NCI-H1436 (cell line): ENCODE measurements at regions not wholly inside any gene's neighbourhood (a gene's known extent, or its start where the extent isn't known, plus 50 kb on each side); places are given as distances from the start of the nearest gene placed in this dataset.
"Not testable (repeated sequence)": the region's sequence is repeated elsewhere in the genome, so short reads cannot be mapped to it uniquely, and the experiment has no call there.

ENCODE experiments used
- DNase-seq: peaks from one replicate; lab custom pipeline; 2025; lab: John Stamatoyannopoulos, UW

DNA sequence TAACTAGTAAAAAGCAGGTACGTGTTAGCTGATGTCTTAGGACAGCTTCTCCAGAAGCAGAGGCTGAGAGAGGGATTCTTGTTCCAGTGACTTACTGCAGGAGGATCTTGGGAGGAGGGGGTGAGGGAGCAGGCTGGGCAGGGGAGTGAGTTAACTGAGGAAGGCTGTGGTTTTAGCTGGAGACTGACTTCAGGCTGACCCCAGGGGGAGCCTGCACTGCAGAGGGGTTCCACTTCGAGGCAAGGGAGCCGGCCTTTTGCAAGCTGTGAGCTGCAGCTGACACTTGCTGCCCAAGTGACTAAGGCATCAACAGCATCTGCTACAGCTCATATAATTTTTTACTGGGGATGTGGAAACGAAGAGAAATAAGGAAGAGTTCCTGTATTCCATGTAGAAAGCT is 50.4 kb upstream of the SOD1 start:
- no peak for DNase-seq

DNA sequence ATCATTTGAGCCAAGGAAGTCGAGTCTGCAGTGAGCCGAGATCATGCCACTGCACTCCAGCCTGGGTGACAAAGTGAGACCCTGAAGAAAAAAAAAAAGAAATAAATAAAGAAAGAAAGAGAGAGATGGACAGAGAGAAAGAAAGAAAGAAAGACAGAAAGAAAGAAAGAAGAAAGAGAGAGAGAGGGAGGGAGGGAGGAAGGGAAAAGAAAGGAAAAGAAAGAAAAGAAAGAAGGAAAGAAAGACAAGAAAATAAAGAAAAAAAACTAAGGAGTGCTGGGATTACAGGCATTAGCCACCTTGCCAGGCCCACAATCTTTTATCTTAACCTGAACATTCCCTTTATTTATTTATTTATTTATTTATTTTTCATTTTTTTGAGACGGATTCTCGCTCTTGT is 51.7 kb upstream of the SOD1 start:
- no peak for DNase-seq

DNA sequence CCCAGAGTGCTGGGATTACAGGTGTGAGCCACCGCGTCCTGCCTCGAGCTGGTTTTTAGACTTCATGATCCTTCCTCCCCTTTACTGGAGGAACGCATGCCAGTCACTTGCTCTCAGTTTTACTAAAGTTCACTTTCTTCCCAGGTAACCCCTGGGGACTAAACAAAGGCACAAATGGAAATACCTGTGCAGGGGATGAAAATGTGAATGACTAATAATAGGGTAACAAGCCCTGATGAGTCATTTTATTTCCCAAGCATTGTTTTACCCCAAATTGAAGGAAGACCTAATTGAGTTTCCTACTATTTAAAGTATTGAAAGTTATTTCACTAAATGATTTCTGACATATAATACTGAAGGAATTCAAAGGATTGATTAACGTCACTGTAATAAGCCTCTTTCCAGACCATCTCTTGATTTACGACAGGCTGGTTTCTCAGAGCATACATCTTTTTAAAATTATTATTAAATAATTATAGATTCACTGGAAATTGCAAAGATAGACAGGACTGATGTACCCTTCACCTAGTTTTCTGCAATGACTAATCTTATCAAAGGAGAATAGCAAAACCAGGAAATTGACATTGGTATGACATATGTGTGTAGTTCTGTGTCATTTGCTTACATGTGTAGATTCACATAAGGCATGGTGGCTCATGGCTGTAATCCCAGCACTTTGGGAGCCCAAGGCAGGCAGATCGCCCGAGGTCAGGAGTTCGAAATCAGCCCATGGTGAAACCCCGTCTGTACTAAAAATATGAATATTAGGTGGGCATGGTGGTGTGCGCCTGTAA is 53.2 kb upstream of the SOD1 start:
- DNase-seq: no peak

DNA sequence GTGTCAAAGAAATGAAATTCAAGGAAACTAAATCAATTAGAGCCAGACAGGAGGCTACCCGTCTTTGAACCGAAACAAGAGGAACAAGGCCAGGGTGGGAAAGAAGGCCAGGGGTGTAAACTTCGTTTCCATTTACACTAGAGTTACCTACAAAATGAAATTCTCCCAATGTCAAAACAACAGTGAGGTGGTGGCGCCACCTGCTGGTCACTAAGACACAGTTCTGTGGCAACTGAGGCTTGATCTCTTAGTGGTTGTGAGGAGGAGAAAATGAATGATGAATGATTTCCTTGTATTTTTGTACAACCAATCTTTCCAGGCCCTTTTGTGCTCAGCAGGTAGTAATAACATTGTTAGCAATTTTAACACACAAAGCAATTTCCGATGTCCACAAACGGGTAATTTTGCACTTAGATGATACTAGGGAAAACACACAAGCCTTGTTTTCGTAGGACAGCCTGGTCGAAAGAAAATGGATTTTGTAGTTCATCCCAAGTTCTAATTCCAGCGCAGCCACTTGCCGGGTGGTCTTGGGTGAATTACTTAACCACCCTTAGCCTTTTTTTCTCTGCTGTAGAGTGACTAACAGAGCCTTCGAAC is 54.8 kb upstream of the SOD1 start:
- peak; percentile 80 for DNase-seq

DNA sequence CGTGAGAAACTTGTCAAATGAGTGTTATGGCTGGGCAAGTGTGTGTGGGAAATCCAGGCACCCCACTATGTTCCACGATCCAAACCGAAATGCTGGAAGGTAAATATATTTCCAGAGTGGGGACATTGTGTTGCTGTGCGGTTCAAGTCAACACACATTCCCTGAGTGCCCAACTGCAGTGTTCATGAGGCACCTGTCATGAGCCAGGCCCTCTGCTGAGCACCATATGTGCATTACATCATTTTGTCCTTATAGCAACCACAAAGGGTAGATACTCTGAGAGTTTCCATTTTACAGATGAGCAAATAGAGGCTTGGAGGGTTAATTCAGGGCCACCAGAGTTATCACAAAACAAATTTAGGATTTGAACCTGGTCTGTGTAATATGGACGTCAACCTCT is 59.9 kb upstream of the SOD1 start:
- DNase-seq: no peak

DNA sequence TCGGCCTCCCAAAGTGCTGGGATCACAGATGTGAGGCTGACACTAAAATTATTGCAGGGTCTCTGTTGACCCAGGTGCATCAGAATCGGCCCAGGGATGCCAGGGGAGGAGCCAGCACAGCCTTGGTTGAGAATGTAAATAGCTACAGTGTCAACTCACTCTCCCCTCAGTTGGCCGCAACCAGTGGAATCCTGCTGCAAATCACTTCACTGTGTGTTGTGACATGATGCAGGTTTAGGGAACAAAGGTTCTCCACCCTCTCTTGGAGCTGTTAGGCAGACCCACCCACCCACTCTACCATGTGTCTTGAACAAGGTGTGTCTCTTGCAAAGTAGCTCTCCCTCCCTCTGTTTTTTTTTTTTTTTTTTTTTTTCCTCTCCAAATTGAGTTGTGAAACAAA is 60.5 kb upstream of the SOD1 start:
- DNase-seq: no peak

DNA sequence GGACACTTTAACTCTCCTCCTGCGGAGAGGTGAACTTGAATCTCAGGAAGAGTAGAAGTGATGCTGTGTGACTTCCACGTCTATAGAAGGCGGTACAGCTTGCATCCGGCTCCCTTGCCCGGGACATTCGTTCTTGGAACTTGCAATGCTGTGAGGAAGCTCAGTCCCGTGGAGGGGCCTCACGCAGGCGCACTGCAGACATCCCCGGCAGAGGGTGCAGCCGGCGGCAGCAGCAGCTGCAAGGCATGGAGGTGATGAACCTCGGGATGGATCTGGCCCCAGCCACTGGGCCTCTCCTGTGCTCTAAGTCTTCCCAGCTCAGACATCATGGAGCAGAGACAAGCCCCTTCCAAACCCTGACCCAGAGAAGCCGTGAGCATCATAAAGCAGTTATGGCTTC is 61.8 kb upstream of the SOD1 start:
- DNase-seq: no peak

DNA sequence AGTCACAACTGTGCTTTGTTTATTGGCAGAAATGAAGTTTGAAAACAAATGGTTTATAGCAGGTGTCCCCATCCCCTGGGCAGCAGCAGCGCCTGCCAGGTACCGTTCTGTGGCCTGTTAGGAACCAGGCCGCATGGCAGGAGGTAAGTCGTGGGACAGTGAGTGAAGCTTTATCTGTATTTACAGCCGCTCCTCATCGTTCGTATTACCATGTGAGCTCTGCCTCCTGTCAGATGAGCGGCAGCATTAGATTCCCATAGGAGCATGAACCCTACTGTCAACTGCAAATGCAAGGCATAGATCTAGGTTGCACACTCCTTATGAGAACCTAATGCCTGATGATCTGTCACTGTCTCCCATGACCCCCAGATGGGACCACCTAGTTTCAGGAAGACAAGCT is 63.4 kb upstream of the SOD1 start:
- no peak for DNase-seq

DNA sequence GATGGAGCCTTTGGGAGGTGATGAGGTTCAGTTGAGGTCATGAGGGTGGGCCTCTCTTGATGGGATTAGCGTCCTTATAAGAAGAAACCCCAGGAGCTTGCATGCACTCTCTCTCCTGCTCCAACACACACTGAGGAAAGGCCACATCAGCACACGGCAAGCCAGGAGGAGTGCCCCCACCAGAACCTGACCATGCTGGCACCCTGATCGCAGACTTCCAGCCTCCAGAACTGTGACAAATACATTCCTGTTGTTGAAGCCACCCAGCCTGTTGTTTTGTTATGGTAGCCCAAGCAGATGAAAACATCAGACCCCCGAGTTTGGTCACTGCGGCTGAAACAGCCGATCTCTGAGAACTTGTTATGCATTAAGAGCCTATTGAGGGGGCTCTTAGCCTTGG is 64.8 kb upstream of the SOD1 start:
- DNase-seq: no peak

DNA sequence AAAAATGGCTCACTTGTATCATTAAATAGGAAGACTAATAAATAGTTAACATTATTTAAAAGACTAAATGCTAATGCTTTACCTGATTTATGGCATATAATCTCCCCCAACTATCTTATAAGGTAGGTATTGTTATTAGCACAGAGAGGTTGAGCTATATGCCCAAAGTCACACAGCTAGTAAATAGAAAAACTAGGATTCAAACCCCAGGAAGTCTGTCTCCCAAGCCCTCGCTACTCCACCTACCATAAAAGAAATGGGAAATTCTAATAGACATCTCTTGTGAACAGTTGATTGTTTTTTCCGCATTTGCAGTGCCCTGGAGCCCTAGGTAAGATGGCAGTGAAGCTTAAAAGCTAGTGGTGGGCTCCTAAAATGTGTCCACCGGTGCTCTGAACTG is 65.2 kb upstream of the SOD1 start:
- no peak for DNase-seq

DNA sequence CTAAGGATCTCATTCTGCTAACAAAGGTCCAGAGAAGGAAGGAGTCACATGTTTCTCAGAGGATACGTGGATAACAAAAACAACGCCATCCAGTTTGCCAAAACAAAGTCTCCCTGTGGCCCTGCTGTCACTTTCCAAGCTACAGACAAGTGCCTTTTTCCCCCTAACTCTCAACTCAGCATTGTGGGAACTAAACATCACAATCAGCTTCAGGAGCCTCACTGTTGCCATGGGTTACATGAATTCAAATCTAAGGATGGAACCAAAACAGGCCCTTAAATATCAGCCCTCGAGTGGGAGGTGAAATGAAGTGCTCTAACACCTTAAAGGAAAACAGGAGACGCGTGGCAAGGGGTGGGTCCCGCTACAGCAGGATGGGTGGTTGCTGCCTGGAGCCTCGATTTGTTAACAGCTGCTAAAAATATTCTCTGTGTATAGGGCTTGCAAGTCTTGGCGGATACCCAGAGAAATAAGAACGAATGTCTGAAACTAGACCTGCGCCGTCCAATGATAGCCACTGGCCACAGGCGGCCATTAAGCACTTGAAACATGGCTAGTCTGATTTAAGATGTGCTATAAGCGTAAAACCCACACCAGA is 66.4 kb upstream of the SOD1 start:
- no peak for DNase-seq

DNA sequence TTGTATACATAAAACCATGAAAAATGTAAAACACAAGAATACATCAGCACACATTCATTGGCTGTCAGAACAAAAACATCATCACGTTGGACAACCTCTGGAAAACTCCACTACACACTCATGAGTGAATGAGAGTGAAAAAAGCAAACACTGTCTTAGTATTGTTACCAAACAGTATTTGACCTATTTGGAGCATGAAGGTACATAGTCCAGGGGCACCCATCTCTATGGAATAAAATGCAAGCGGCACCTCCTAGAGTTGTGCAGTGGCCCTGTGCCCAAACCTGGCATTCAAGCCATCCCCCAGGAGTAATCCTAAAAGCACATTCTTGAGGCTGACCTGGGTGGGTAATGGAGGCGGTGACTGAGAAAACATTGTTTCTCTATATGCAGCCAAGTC is 67.0 kb upstream of the SOD1 start:
- DNase-seq: no peak

DNA sequence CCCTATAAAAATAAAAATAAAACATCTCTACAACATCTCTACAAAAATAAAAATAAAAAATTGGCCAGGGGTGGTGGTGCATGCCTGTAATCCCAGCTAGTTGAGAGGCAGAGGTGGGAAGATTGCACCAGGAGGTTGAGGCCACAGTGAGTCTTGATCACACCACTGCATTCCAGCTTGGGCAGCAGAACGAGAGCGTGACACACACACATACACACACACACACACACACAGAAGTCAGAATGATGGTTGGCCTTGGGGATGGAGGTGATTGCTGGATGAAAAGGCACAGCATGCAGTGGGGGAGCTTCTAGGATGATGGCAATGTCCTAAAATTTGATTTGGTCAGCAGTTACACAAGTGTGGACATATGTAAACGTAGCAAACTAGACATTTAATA is 69.7 kb upstream of the SOD1 start:
- no peak for DNase-seq

DNA sequence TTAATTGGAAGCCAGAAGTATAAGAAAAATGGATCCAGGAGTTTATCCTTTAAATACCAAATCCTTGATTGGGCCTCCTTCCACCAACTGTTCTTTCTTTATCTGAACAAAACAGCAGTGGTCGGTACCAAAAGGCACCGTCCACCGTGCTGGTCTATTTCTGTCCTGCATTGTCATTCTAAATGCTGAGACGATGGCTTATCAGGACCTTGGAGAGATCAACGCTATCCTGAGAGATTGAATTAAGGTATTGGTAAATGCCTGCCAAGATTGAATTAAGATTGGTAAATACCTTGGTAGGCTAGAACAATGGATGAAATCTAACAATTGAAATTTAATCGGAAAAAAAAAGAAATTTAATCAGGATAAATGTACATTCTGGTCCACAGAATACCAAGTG is 73.4 kb upstream of the SOD1 start:
- no peak for DNase-seq

DNA sequence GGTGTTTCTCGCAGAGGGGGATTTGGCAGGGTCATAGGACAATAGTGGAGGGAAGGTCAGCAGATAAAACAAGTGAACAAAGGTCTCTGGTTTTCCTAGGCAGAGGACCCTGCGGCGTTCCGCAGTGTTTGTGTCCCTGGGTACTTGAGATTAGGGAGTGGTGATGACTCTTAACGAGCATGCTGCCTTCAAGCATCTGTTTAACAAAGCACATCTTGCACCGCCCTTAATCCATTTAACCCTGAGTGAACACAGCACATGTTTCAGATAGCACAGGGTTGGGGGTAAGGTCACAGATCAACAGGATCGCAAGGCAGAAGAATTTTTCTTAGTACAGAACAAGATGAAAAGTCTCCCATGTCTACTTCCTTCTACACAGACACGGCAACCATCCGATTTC is 75.6 kb upstream of the SOD1 start:
- DNase-seq: not testable (repeated sequence)

DNA sequence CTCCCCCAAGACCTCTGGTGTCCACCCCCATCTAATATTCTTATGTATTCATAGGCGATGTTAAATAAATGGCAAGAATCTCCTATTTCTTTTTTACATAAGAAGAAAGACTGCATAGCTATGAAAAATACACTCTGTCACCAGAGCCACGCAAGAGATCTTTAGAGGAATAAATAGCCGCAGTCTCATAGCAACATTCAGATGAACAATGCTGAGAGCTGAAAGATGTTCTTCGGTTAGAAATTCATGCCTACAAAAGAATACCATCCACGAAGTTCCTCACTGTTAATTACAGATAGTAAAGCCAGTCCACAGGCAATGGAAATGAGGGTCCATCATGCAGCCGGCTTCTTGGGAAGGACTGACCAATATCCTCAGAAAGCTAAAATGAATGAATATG is 76.0 kb upstream of the SOD1 start:
- DNase-seq: no peak

DNA sequence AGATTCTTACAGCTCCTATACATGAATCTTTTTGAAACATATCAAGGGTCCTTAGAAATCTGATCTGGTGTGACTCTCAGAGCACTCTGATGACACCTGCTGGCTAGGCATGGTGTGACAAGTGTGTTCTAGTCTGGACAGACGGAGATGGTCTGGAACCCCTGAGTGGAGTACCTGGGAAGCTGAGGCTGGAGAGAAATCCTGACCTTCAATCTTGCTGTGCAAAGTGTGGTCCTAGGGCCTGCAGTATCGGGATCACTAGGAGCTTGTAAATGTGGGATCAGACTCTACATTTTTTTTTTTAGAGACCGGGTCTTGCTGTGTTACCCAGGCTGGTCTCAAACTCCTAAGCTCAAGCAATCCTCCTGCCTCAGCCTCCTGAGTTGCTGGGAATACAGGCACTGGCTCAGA is 78.6 kb upstream of the SOD1 start:
- DNase-seq: peak; percentile 66

DNA sequence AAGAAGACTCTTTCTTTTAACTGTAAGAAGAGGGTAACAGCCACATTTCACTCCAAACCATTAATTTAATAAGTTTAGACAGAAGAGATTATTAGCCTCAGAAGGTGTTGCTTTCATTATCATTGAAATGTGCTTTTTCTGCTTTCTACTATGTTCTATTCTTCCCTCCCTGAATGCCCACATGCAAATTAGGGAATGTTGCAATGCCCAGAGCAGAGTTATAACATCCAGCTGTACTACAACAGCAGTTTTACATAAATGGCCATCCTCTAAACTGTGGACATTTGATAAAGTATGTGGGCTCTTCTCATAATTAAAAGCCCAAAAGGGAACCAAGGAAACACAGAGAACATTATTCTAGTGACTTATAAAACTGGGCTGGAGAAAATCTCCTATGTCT is 82.2 kb upstream of the SOD1 start:
- DNase-seq: no peak

DNA sequence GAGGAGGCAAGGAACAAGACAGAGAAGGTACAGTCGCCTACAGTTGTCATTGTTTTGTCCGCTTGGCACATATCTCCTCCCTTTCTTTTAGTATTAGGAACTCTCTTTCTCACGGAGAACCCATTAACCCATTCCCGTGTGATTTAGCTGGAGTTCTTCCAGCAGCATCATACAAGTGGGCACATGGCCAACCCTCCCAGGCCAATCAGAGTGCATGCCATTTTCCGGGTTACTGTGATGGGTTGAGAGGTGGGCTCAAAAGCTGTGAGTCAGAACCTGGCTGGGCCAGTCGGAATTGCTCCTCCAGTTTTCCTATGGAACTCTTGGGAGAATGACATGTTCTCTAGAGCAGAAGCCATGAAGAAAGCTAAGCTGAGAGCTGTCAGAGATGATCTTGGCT is 83.1 kb upstream of the SOD1 start:
- DNase-seq: peak; percentile 81

DNA sequence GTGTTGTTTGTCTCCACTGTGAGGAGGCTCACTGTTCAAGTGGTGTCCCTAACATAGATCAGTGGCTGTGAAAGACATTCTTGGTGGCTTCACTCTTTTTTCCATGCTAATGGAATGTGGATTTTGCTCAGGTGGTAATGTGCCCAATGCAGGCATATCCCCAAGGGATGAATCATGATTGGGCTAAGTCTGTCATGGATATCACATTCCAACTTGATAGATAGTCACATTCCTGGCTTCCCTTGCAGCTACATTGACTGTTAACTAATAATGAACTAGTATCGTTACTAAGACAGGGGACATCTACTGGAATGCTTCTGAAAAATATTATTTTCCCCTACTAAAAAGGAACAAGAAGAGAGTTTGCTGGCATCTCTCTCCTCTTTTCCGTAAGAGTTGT is 86.3 kb upstream of the SOD1 start:
- no peak for DNase-seq

DNA sequence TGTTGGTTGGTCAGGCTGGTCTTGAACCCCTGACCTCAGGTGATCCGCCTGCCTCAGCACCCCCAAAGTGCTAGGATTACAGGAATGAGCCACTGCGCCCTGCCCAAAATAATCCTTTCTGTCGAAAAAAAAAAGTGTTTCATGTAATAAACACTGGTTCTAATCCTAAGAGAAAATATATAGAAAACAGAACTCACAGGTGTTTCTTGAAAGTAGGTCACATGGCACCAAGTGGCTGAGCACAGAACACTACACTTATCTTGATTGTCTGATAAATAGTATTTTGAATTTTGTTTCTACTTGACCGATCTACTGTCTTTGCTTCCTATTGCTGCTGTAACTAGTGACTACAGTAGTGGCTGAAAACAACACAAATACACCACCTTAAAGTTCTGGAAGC is 87.6 kb upstream of the SOD1 start:
- no peak for DNase-seq

DNA sequence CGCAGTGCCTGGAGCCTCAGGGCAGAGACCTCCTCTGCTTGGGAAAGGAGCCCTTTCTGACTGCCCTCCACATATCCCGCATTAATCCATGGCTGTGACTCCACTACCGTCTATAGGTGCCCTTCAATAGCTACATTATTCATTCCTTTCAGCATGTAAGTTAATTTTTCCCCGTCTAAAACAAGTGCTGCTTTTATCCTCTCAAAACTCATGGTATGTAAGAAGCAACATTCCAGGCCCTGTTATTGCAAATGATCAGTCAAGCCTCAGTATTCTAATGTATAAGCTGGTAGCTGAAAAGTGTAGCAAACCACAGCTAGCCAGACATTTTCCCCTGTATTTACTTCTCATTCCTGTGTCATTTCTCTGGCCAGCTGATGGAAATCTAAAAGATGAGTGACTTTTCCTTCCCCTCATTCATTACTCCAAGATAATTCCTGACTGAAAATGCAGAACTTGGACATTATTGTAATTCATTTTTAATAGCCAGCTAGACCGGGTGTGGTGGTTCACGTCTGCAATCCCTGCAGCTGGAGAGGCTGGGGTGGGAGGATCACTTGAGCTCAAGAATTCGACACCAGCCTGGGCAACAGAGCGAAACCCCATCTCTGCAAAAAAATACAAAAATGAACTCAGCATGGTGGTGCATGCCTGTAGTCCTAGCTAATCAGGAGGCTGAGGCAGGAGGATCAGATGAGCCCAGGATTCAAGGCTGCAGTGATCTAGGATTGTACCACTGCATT is 88.5 kb upstream of the SOD1 start:
- no peak for DNase-seq

DNA sequence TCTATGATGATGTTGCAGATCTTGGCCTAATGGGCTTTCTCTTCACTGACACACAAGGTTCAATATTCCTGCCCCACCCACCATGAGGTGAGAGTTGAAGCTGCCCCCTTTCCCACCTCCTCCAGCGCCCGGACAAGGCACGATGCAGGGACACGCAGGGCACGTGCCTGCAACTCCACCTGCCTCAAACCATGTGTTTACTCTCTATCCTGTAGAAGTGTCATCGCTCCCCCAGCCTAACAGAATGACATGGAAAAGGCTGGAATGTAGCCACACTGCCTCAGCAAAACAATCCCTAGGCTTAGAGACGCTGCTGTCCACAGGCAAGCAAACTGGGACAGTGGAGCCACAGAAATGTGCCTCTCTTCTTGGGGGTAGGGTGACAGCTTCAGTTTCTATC is 92.9 kb upstream of the SOD1 start:
- no peak for DNase-seq
